ENCODE measurements at regions not wholly inside any gene's neighbourhood (a gene's known extent, or its start where the extent isn't known, plus 50 kb on each side); places are given as distances from the start of the nearest gene placed in this dataset.

GRCh38 chr20:24106150-24106800, 117.7 kb upstream of the GGTLC1 start:
- Histone ChIP-seq H3K9me3 (replicated peaks in 1 of 3) (no peaks in the 10 kb centered on the region), H3K4me1 (replicated peaks in 1 of 2) (no peaks in the 10 kb centered on the region), H3K36me3 (replicated peaks in 1 of 2) (no peaks in the 10 kb centered on the region), H3K27me3 (no peaks in the 10 kb centered on the region), H3K27ac (no peak overlapping the region), H3K4me3 (no peak overlapping the region)
- DNase-seq = no peak
- TF ChIP-seq CTCF (IDR thresholded peaks at IDR 0.05) (no peak), POLR2A (IDR thresholded peaks at IDR 0.05) (no peak)
- intact Hi-C loops (cut with DNase I) = no loop called here
- 72 to 85% (median 77%) methylated on average over 4 of the region's 4 CpGs for WGBS, 4 donors

- Histone ChIP-seq H3K36me3 (replicated peaks in 1 of 2) (no peaks in the 10 kb centered on the region), H3K27me3 (no peaks in the 10 kb centered on the region), H3K4me1 (replicated peaks in 1 of 2) (no peaks in the 10 kb centered on the region), H3K9me3 (replicated peaks in 1 of 3) (no peaks in the 10 kb centered on the region), H3K4me3 (no peak overlapping the region), H3K27ac (no peak overlapping the region)
- intact Hi-C loops (cut with DNase I) = no loop called here
- TF ChIP-seq POLR2A (IDR thresholded peaks at IDR 0.05) (no peak), CTCF (IDR thresholded peaks at IDR 0.05) (no peak)
- 20 to 40% (median 37%) methylated on average over 1 of the region's 1 CpG for WGBS, 4 donors
- no peak for DNase-seq
Observed at GRCh38 chr20:24102749-24103333, 114.3 kb upstream of the GGTLC1 start.

- Histone ChIP-seq H3K36me3 (replicated peaks in 1 of 2) (no peaks in the 10 kb centered on the region), H3K4me3 (no peak overlapping the region), H3K27ac (no peak overlapping the region), H3K9me3 (replicated peaks in 1 of 3) (no peaks in the 10 kb centered on the region), H3K4me1 (replicated peaks in 1 of 2) (no peaks in the 10 kb centered on the region), H3K27me3 (no peaks in the 10 kb centered on the region)
- TF ChIP-seq POLR2A (IDR thresholded peaks at IDR 0.05) (no peak), CTCF (IDR thresholded peaks at IDR 0.05) (peak in 1 of 6 experiments; percentile 17)
- intact Hi-C loops (cut with DNase I) = no loop called here
- DNase-seq = peak in 1 of 7 donors; percentile 5
- 49 to 63% (median 55%) methylated on average over 7 of the region's 7 CpGs for WGBS, 4 donors
Observed at GRCh38 chr20:24102290-24102689, 113.7 kb upstream of the GGTLC1 start.

- 23 to 32% (median 28%) methylated on average over 5 of the region's 5 CpGs for WGBS, 4 donors
- H3K9me3 ChIP-seq (replicated peaks in 1 of 3) = no peaks in the 10 kb centered on the region
- DNase-seq = peak; percentile 29 to 75 (median 56)
- no peak overlapping the region for H3K4me3 ChIP-seq
- H3K4me1 ChIP-seq (replicated peaks in 1 of 2) = no peaks in the 10 kb centered on the region
- intact Hi-C loops (cut with DNase I) = no loop called here
- H3K36me3 ChIP-seq (replicated peaks in 1 of 2) = no peaks in the 10 kb centered on the region
- peak; percentile 43 to 65 (median 61) for TF ChIP-seq CTCF (IDR thresholded peaks at IDR 0.05)
- no peak for TF ChIP-seq POLR2A (IDR thresholded peaks at IDR 0.05)
- H3K27me3 ChIP-seq = no peaks in the 10 kb centered on the region
- no peak overlapping the region for H3K27ac ChIP-seq
Observed at GRCh38 chr20:24100370-24101011, 111.9 kb upstream of the GGTLC1 start.
